ENCODE measurements at regions not wholly inside any gene's neighbourhood (a gene's known extent, or its start where the extent isn't known, plus 50 kb on each side); places are given as distances from the start of the nearest gene placed in this dataset.
"Not testable (repeated sequence)": the region's sequence is repeated elsewhere in the genome, so short reads cannot be mapped to it uniquely, and the experiment has no call there.

- DNase-seq (ENCODE audit: low spot score) = no peak
- intact Hi-C loops (cut with DNase I) = no loop called here
These were observed 315.4 kb upstream of the LRRC3B start for GRCh38 chr3:26307192-26307591.

GRCh38 chr3:26307787-26308186, 314.8 kb upstream of the LRRC3B start:
- intact Hi-C loops (cut with DNase I) = no loop called here
- DNase-seq (ENCODE audit: low spot score) = no peak

- intact Hi-C loops (cut with DNase I) = no loop called here
- no peak for DNase-seq (ENCODE audit: low spot score)
These were observed 314.1 kb upstream of the LRRC3B start for GRCh38 chr3:26308454-26308853.

- DNase-seq (ENCODE audit: low spot score); intact Hi-C loops (cut with DNase I): not testable (repeated sequence)
These were observed 313.0 kb upstream of the LRRC3B start for GRCh38 chr3:26309536-26309935.

GRCh38 chr3:26312816-26313215, 309.8 kb upstream of the LRRC3B start:
- intact Hi-C loops (cut with DNase I) = no loop called here
- no peak for DNase-seq (ENCODE audit: low spot score)

- DNase-seq (ENCODE audit: low spot score) = no peak
- intact Hi-C loops (cut with DNase I) = no loop called here
These were observed 306.1 kb upstream of the LRRC3B start for GRCh38 chr3:26316472-26316871.

GRCh38 chr3:26323741-26324140, 298.8 kb upstream of the LRRC3B start:
- DNase-seq (ENCODE audit: low spot score); intact Hi-C loops (cut with DNase I): not testable (repeated sequence)

- no peak for DNase-seq (ENCODE audit: low spot score)
- intact Hi-C loops (cut with DNase I) = no loop called here
These were observed 282.6 kb upstream of the LRRC3B start for GRCh38 chr3:26340001-26340400.

- DNase-seq (ENCODE audit: low spot score) = no peak
- intact Hi-C loops (cut with DNase I) = no loop called here
These were observed 278.9 kb upstream of the LRRC3B start for GRCh38 chr3:26343647-26344046.

- intact Hi-C loops (cut with DNase I) = no loop called here
- DNase-seq (ENCODE audit: low spot score) = no peak
These were observed 277.0 kb upstream of the LRRC3B start for GRCh38 chr3:26345613-26346012.

- intact Hi-C loops (cut with DNase I) = no loop called here
These were observed 276.1 kb upstream of the LRRC3B start for GRCh38 chr3:26346497-26346896.

GRCh38 chr3:26347150-26347549, 275.4 kb upstream of the LRRC3B start:
- intact Hi-C loops (cut with DNase I) = no loop called here
- no peak for DNase-seq (ENCODE audit: low spot score)

More at GRCh38 chr3:26346497-26346896, 276.1 kb upstream of the LRRC3B start:
- no peak for DNase-seq (ENCODE audit: low spot score)

GRCh38 chr3:26350853-26351252, 271.7 kb upstream of the LRRC3B start:
- intact Hi-C loops (cut with DNase I) = no loop called here
- DNase-seq (ENCODE audit: low spot score) = no peak

GRCh38 chr3:26353097-26353496, 269.5 kb upstream of the LRRC3B start:
- intact Hi-C loops (cut with DNase I) = no loop called here
- no peak for DNase-seq (ENCODE audit: low spot score)

- intact Hi-C loops (cut with DNase I) = no loop called here
These were observed 264.2 kb upstream of the LRRC3B start for GRCh38 chr3:26358405-26358804.

GRCh38 chr3:26365706-26366105, 256.9 kb upstream of the LRRC3B start:
- no peak for DNase-seq (ENCODE audit: low spot score)
- intact Hi-C loops (cut with DNase I) = no loop called here

More at GRCh38 chr3:26358405-26358804, 264.2 kb upstream of the LRRC3B start:
- DNase-seq (ENCODE audit: low spot score) = no peak

GRCh38 chr3:26368312-26368711, 254.3 kb upstream of the LRRC3B start:
- intact Hi-C loops (cut with DNase I) = no loop called here
- no peak for DNase-seq (ENCODE audit: low spot score)

- DNase-seq (ENCODE audit: low spot score) = no peak
- intact Hi-C loops (cut with DNase I) = no loop called here
These were observed 253.4 kb upstream of the LRRC3B start for GRCh38 chr3:26369133-26369532.

GRCh38 chr3:26375843-26376530, 246.6 kb upstream of the LRRC3B start:
- intact Hi-C loops (cut with DNase I) = no loop called here
- DNase-seq (ENCODE audit: low spot score) = no peak

GRCh38 chr3:26381411-26381810, 241.2 kb upstream of the LRRC3B start:
- intact Hi-C loops (cut with DNase I) = no loop called here
- no peak for DNase-seq (ENCODE audit: low spot score)

- intact Hi-C loops (cut with DNase I) = no loop called here
- no peak for DNase-seq (ENCODE audit: low spot score)
These were observed 215.9 kb upstream of the LRRC3B start for GRCh38 chr3:26406636-26407035.

- no peak for DNase-seq (ENCODE audit: low spot score)
- intact Hi-C loops (cut with DNase I) = no loop called here
These were observed 204.0 kb upstream of the LRRC3B start for GRCh38 chr3:26418553-26418952.

Data from posterior vena cava (tissue), 2 donors.